HuH-7 (cell line): ENCODE measurements at regions not wholly inside any gene's neighbourhood (a gene's known extent, or its start where the extent isn't known, plus 50 kb on each side); places are given as distances from the start of the nearest gene placed in this dataset.
"Not testable (repeated sequence)": the region's sequence is repeated elsewhere in the genome, so short reads cannot be mapped to it uniquely, and the experiment has no call there.

Source experiments
- DNase-seq: peaks from one replicate; pipeline ENCODE4 v3.0.0; 2011; ENCODE audit warnings: low spot score

- DNase-seq: no peak
Observed at GRCh38 chr12:78269620-78270019, 438.9 kb downstream of the NAV3 start.

- DNase-seq: no peak
Observed at GRCh38 chr12:78271546-78271945, 440.9 kb downstream of the NAV3 start.

GRCh38 chr12:78275886-78276285 is 445.2 kb downstream of the NAV3 start:
- DNase-seq: no peak

- DNase-seq: no peak
Observed at GRCh38 chr12:78278706-78279190, 448.1 kb downstream of the NAV3 start.

- no peak for DNase-seq
Observed at GRCh38 chr12:78279567-78279966, 448.9 kb downstream of the NAV3 start.

- DNase-seq: not testable (repeated sequence)
Observed at GRCh38 chr12:78281102-78281501, 450.4 kb downstream of the NAV3 start.

GRCh38 chr12:78284417-78284816 is 453.7 kb downstream of the NAV3 start:
- no peak for DNase-seq

GRCh38 chr12:78290606-78291345 is 460.1 kb downstream of the NAV3 start:
- DNase-seq: peak; percentile 5

- peak; percentile 8 for DNase-seq
Observed at GRCh38 chr12:78293059-78293686, 462.5 kb downstream of the NAV3 start.

GRCh38 chr12:78301282-78301681 is 470.6 kb downstream of the NAV3 start:
- not testable (repeated sequence) for DNase-seq

- DNase-seq: no peak
Observed at GRCh38 chr12:78305808-78306207, 475.1 kb downstream of the NAV3 start.

- no peak for DNase-seq
Observed at GRCh38 chr12:78306236-78306635, 475.5 kb downstream of the NAV3 start.

- DNase-seq: no peak
Observed at GRCh38 chr12:78308701-78309100, 478.0 kb downstream of the NAV3 start.

- DNase-seq: no peak
Observed at GRCh38 chr12:78315028-78315427, 484.3 kb downstream of the NAV3 start.

GRCh38 chr12:78316136-78316535 is 485.4 kb downstream of the NAV3 start:
- DNase-seq: no peak

- DNase-seq: no peak
Observed at GRCh38 chr12:78316631-78317468, 486.2 kb downstream of the NAV3 start.

- DNase-seq: no peak
Observed at GRCh38 chr12:78321696-78322095, 491.0 kb downstream of the NAV3 start.

GRCh38 chr12:78323226-78323625 is 492.5 kb downstream of the NAV3 start:
- no peak for DNase-seq

- no peak for DNase-seq
Observed at GRCh38 chr12:78324234-78324633, 493.5 kb downstream of the NAV3 start.

- no peak for DNase-seq
Observed at GRCh38 chr12:78328524-78328923, 497.8 kb downstream of the NAV3 start.

- DNase-seq: no peak
Observed at GRCh38 chr12:78330131-78330530, 499.4 kb downstream of the NAV3 start.

- no peak for DNase-seq
Observed at GRCh38 chr12:78331181-78331580, 500.5 kb downstream of the NAV3 start.

- DNase-seq: no peak
Observed at GRCh38 chr12:78331753-78332152, 501.1 kb downstream of the NAV3 start.
